ENCODE measurements at regions not wholly inside any gene's neighbourhood (a gene's known extent, or its start where the extent isn't known, plus 50 kb on each side); places are given as distances from the start of the nearest gene placed in this dataset.

DNA sequence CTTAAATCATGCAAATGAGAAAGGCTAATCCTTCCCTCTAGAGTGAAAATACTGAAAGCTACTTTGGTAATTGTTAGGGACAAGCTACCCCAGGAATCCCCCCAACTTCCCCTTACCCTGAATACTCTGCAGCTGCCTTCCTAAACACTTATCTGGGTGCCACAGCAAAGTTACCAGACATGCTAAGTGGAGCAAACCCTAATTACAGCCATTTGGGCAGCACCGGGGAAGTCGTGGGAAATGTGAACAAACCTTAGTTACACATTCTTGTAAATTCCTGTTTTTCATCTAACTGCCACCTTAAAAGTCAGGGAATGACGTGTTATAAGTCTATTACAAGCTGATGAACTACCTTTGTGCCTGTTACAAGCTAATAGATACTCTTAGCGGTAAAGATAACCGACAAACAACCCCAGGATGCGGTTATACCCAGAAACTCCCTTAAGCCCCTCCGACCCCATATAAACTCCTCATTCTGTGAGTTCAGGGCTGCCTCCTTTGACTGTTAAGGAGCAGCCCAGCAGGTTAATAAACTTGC, 66.0 kb upstream of the PLAC8 start:
- TF ChIP-seq, protein P1, sequence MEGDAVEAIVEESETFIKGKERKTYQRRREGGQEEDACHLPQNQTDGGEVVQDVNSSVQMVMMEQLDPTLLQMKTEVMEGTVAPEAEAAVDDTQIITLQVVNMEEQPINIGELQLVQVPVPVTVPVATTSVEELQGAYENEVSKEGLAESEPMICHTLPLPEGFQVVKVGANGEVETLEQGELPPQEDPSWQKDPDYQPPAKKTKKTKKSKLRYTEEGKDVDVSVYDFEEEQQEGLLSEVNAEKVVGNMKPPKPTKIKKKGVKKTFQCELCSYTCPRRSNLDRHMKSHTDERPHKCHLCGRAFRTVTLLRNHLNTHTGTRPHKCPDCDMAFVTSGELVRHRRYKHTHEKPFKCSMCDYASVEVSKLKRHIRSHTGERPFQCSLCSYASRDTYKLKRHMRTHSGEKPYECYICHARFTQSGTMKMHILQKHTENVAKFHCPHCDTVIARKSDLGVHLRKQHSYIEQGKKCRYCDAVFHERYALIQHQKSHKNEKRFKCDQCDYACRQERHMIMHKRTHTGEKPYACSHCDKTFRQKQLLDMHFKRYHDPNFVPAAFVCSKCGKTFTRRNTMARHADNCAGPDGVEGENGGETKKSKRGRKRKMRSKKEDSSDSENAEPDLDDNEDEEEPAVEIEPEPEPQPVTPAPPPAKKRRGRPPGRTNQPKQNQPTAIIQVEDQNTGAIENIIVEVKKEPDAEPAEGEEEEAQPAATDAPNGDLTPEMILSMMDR (IDR thresholded peaks at IDR 0.05 in 2 of 3, conservative IDR thresholded peaks at IDR 0.05 in 1 of 3; ENCODE audit: borderline replicate concordance in 1 of 3, insufficient read depth in 1 of 3, low read depth in 2 of 3, low read length in 2 of 3), result no peak
- no peak for TF ChIP-seq POLR2A (IDR thresholded peaks at IDR 0.05; ENCODE audit: borderline replicate concordance, extremely low read depth, insufficient read depth, insufficient read length)
- TF ChIP-seq SP1 (IDR thresholded peaks at IDR 0.05; ENCODE audit: low read depth), result no peak
- TF ChIP-seq, protein P2, sequence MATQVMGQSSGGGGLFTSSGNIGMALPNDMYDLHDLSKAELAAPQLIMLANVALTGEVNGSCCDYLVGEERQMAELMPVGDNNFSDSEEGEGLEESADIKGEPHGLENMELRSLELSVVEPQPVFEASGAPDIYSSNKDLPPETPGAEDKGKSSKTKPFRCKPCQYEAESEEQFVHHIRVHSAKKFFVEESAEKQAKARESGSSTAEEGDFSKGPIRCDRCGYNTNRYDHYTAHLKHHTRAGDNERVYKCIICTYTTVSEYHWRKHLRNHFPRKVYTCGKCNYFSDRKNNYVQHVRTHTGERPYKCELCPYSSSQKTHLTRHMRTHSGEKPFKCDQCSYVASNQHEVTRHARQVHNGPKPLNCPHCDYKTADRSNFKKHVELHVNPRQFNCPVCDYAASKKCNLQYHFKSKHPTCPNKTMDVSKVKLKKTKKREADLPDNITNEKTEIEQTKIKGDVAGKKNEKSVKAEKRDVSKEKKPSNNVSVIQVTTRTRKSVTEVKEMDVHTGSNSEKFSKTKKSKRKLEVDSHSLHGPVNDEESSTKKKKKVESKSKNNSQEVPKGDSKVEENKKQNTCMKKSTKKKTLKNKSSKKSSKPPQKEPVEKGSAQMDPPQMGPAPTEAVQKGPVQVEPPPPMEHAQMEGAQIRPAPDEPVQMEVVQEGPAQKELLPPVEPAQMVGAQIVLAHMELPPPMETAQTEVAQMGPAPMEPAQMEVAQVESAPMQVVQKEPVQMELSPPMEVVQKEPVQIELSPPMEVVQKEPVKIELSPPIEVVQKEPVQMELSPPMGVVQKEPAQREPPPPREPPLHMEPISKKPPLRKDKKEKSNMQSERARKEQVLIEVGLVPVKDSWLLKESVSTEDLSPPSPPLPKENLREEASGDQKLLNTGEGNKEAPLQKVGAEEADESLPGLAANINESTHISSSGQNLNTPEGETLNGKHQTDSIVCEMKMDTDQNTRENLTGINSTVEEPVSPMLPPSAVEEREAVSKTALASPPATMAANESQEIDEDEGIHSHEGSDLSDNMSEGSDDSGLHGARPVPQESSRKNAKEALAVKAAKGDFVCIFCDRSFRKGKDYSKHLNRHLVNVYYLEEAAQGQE (IDR thresholded peaks at IDR 0.05; ENCODE audit: low read depth), result no peak
- TF ChIP-seq EZH2phosphoT487 (IDR thresholded peaks at IDR 0.05; ENCODE audit: borderline replicate concordance), result no peak
- TF ChIP-seq, protein P3, sequence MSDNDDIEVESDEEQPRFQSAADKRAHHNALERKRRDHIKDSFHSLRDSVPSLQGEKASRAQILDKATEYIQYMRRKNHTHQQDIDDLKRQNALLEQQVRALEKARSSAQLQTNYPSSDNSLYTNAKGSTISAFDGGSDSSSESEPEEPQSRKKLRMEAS (IDR thresholded peaks at IDR 0.05), result no peak
- TF ChIP-seq JUND (IDR thresholded peaks at IDR 0.05), result no peak
- TF ChIP-seq RAD21 (IDR thresholded peaks at IDR 0.05; ENCODE audit: low read depth), result no peak
- no peak for TF ChIP-seq POLR2AphosphoS5 (IDR thresholded peaks at IDR 0.05; ENCODE audit: low read depth, low read length)
- no peak for TF ChIP-seq EZH2 (IDR thresholded peaks at IDR 0.05)
- no peak for TF ChIP-seq EGR1 (IDR thresholded peaks at IDR 0.05; ENCODE audit: low read depth)
- TF ChIP-seq SRF (IDR thresholded peaks at IDR 0.05; ENCODE audit: low read depth), result no peak
